ENCODE measurements at regions not wholly inside any gene's neighbourhood (a gene's known extent, or its start where the extent isn't known, plus 50 kb on each side); places are given as distances from the start of the nearest gene placed in this dataset.

DNA sequence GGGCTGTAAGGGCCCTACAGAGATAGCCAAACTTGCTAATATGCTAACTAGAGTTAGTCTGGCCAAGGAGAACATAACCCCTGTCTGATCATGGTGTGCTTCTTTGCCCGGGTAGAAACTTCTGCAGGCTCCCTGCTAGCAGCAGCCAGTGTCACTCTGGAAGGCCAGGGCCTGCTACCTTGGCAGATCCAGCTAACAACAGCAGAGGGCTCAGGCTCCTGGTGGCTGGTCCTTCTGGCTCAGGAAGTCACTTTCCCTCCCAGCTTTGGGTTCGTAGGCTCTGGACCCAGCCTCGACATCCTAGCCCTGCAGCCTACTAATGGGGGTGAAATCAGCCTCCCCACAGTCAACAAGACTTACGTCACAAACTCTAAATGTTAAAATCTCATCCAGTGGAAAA is 373.7 kb upstream of the RGMA start:
- TF ChIP-seq TAF1 (IDR thresholded peaks at IDR 0.05; ENCODE audit: borderline replicate concordance, insufficient read depth, low read length) (no peak), POLR2AphosphoS5 (IDR thresholded peaks at IDR 0.05; ENCODE audit: low read depth, low read length) (no peak), FOXP2 (optimal IDR thresholded peaks at IDR 0.05; ENCODE audit: borderline replicate concordance, extremely low read depth, extremely low read length, insufficient read depth) (no peak), SIN3A (IDR thresholded peaks at IDR 0.05; ENCODE audit: borderline replicate concordance, insufficient read depth, low read length) (no peak)
- TF ChIP-seq, protein P1, sequence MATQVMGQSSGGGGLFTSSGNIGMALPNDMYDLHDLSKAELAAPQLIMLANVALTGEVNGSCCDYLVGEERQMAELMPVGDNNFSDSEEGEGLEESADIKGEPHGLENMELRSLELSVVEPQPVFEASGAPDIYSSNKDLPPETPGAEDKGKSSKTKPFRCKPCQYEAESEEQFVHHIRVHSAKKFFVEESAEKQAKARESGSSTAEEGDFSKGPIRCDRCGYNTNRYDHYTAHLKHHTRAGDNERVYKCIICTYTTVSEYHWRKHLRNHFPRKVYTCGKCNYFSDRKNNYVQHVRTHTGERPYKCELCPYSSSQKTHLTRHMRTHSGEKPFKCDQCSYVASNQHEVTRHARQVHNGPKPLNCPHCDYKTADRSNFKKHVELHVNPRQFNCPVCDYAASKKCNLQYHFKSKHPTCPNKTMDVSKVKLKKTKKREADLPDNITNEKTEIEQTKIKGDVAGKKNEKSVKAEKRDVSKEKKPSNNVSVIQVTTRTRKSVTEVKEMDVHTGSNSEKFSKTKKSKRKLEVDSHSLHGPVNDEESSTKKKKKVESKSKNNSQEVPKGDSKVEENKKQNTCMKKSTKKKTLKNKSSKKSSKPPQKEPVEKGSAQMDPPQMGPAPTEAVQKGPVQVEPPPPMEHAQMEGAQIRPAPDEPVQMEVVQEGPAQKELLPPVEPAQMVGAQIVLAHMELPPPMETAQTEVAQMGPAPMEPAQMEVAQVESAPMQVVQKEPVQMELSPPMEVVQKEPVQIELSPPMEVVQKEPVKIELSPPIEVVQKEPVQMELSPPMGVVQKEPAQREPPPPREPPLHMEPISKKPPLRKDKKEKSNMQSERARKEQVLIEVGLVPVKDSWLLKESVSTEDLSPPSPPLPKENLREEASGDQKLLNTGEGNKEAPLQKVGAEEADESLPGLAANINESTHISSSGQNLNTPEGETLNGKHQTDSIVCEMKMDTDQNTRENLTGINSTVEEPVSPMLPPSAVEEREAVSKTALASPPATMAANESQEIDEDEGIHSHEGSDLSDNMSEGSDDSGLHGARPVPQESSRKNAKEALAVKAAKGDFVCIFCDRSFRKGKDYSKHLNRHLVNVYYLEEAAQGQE (IDR thresholded peaks at IDR 0.05; ENCODE audit: insufficient read depth in 1 of 2, low read depth in 2 of 2, low read length in 2 of 2), result no peak

DNA sequence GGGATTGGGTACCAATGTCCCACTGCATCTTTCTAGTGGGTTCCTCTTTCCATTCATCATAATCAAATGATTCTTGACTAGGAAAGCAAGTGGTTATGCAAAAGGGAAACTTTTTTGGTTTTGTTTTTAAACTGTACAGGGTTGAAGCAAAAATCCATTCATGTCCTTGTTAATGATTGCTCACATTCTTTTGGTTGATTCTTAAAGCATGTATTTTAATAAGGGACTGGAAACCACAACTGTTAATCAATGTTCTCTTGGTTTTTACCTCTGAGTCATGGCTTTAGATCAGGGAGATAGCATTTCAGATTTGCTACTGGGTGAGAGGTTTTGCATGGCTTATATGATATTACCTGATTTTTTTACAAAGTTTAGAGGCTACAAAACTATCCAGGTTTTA is 371.7 kb upstream of the RGMA start:
- TF ChIP-seq POLR2AphosphoS5 (IDR thresholded peaks at IDR 0.05; ENCODE audit: low read depth, low read length) (no peak), TAF1 (IDR thresholded peaks at IDR 0.05; ENCODE audit: borderline replicate concordance, insufficient read depth, low read length) (no peak), SIN3A (IDR thresholded peaks at IDR 0.05; ENCODE audit: borderline replicate concordance, insufficient read depth, low read length) (no peak), FOXP2 (optimal IDR thresholded peaks at IDR 0.05; ENCODE audit: borderline replicate concordance, extremely low read depth, extremely low read length, insufficient read depth) (no peak)
- TF ChIP-seq, protein P1 (IDR thresholded peaks at IDR 0.05; ENCODE audit: insufficient read depth in 1 of 2, low read depth in 2 of 2, low read length in 2 of 2), result no peak

DNA sequence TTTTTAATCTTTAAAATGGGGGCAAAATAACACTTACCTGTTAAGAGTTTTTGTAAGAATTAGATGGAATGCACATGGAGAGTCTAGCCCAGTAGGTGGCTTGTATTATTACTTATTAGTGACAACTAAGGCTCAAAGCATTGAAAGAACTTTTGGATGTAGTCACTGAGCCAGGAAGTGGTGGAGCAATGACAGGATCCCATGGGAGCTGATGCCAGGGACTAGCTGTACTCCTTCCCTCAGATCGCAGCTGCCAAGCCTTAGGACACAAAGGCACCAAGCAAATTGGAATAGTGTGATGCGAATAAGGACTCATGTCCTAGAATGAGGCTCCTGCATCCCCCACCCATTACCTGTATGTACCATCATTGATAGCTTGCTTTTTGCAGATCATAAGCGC is 370.4 kb upstream of the RGMA start:
- TF ChIP-seq, protein P1 (IDR thresholded peaks at IDR 0.05; ENCODE audit: insufficient read depth in 1 of 2, low read depth in 2 of 2, low read length in 2 of 2), result no peak
- no peak for TF ChIP-seq POLR2AphosphoS5 (IDR thresholded peaks at IDR 0.05; ENCODE audit: low read depth, low read length)
- no peak for TF ChIP-seq TAF1 (IDR thresholded peaks at IDR 0.05; ENCODE audit: borderline replicate concordance, insufficient read depth, low read length)
- no peak for TF ChIP-seq SIN3A (IDR thresholded peaks at IDR 0.05; ENCODE audit: borderline replicate concordance, insufficient read depth, low read length)

DNA sequence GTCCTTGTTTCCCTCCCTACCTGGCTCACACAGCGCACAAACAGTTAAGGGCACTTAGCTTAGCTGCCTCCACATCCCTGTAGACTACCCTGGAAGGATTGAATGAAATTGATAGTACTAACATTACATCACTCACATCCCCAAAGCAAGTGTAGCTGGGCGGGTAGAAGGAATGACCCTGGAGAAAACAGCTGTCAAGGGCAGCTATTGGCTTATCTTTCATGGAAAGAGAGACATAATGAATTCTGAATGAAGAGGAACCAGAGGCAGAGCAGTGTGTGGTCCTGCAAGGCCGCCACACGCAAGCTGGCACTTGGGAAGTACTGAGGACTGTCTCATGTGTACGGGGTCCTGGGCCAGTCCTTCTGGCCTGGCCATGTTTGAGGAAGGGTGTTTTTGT is 369.6 kb upstream of the RGMA start:
- TF ChIP-seq, protein P1 (IDR thresholded peaks at IDR 0.05; ENCODE audit: insufficient read depth in 1 of 2, low read depth in 2 of 2, low read length in 2 of 2), result no peak
- TF ChIP-seq POLR2AphosphoS5 (IDR thresholded peaks at IDR 0.05; ENCODE audit: low read depth, low read length) (no peak), FOXP2 (optimal IDR thresholded peaks at IDR 0.05; ENCODE audit: borderline replicate concordance, extremely low read depth, extremely low read length, insufficient read depth) (no peak), SIN3A (IDR thresholded peaks at IDR 0.05; ENCODE audit: borderline replicate concordance, insufficient read depth, low read length) (no peak), TAF1 (IDR thresholded peaks at IDR 0.05; ENCODE audit: borderline replicate concordance, insufficient read depth, low read length) (no peak)

DNA sequence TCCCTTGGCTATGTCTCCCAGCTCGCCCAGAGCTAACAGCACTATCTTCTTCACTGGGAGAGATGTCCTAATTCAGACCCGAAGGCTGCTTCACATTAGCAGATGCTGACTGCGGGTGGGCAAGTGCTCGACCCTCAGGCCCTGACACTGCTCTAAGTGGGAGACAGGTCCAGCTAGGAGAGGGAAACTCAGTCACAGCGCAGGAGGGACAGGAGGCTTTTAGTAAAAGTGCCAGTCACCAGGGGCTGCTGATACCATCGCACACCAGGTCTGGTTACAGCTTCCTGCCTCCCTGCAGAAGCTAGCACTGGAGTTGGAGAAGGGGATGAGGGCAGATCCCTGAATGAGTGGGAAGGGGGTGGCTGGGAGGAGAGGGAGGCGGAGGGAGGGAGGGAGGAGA is 365.8 kb upstream of the RGMA start:
- TF ChIP-seq SIN3A (IDR thresholded peaks at IDR 0.05; ENCODE audit: borderline replicate concordance, insufficient read depth, low read length) (no peak), POLR2AphosphoS5 (IDR thresholded peaks at IDR 0.05; ENCODE audit: low read depth, low read length) (no peak), TAF1 (IDR thresholded peaks at IDR 0.05; ENCODE audit: borderline replicate concordance, insufficient read depth, low read length) (no peak), FOXP2 (optimal IDR thresholded peaks at IDR 0.05; ENCODE audit: borderline replicate concordance, extremely low read depth, extremely low read length, insufficient read depth) (no peak)
- TF ChIP-seq, protein P1 (IDR thresholded peaks at IDR 0.05; ENCODE audit: insufficient read depth in 1 of 2, low read depth in 2 of 2, low read length in 2 of 2), result no peak

Data from PFSK-1 (cell line).